GM08714 (cell line): ENCODE measurements at regions not wholly inside any gene's neighbourhood (a gene's known extent, or its start where the extent isn't known, plus 50 kb on each side); places are given as distances from the start of the nearest gene placed in this dataset.
"Not testable (repeated sequence)": the region's sequence is repeated elsewhere in the genome, so short reads cannot be mapped to it uniquely, and the experiment has no call there.

Experiments
- H3K4me3 ChIP-seq: fragments of 200-500 bp; sonication (Bioruptor generic); 2 replicates; pipeline ENCODE4 v1.5.1; 2014; ENCODE audit warnings: mild to moderate bottlenecking, low read length, inconsistent platforms
- ZNF274 ChIP-seq: IDR thresholded peaks from 2 replicates; pipeline ENCODE4 v1.6.1; 2012; ENCODE audit warnings: mild to moderate bottlenecking, low read depth, low read length

GRCh38 chr6:12527339-12527738, 189.2 kb upstream of the PHACTR1 start:
- H3K4me3 ChIP-seq, result no peak overlapping the region
- TF ChIP-seq ZNF274, result no peak

- TF ChIP-seq ZNF274, result no peak
- no peak overlapping the region for H3K4me3 ChIP-seq
These were observed 188.4 kb upstream of the PHACTR1 start for GRCh38 chr6:12528136-12528535.

- TF ChIP-seq ZNF274, result no peak
These were observed 187.8 kb upstream of the PHACTR1 start for GRCh38 chr6:12528581-12529363.

GRCh38 chr6:12529364-12530019, 187.1 kb upstream of the PHACTR1 start:
- TF ChIP-seq ZNF274, result no peak

More at GRCh38 chr6:12528581-12529363, 187.8 kb upstream of the PHACTR1 start:
- H3K4me3 ChIP-seq, result no peak overlapping the region

GRCh38 chr6:12530345-12530744, 186.2 kb upstream of the PHACTR1 start:
- H3K4me3 ChIP-seq, result no peak overlapping the region

More at GRCh38 chr6:12529364-12530019, 187.1 kb upstream of the PHACTR1 start:
- no peak overlapping the region for H3K4me3 ChIP-seq

GRCh38 chr6:12533586-12533985, 183.0 kb upstream of the PHACTR1 start:
- no peak overlapping the region for H3K4me3 ChIP-seq
- no peak for TF ChIP-seq ZNF274

More at GRCh38 chr6:12530345-12530744, 186.2 kb upstream of the PHACTR1 start:
- TF ChIP-seq ZNF274, result no peak

- H3K4me3 ChIP-seq, result no peak overlapping the region
- TF ChIP-seq ZNF274, result no peak
These were observed 182.3 kb upstream of the PHACTR1 start for GRCh38 chr6:12534069-12534853.

- no peak for TF ChIP-seq ZNF274
- no peak overlapping the region for H3K4me3 ChIP-seq
These were observed 180.8 kb upstream of the PHACTR1 start for GRCh38 chr6:12535586-12536314.

- TF ChIP-seq ZNF274, result no peak
- no peak overlapping the region for H3K4me3 ChIP-seq
These were observed 180.2 kb upstream of the PHACTR1 start for GRCh38 chr6:12536416-12536815.

GRCh38 chr6:12537389-12537788, 179.2 kb upstream of the PHACTR1 start:
- H3K4me3 ChIP-seq, result no peak overlapping the region
- no peak for TF ChIP-seq ZNF274

- no peak overlapping the region for H3K4me3 ChIP-seq
- no peak for TF ChIP-seq ZNF274
These were observed 177.6 kb upstream of the PHACTR1 start for GRCh38 chr6:12538881-12539357.

GRCh38 chr6:12542319-12543115, 174.1 kb upstream of the PHACTR1 start:
- H3K4me3 ChIP-seq, result not testable (repeated sequence)

GRCh38 chr6:12543953-12544352, 172.6 kb upstream of the PHACTR1 start:
- TF ChIP-seq ZNF274, result no peak
- H3K4me3 ChIP-seq, result no peak overlapping the region
